ENCODE measurements at regions not wholly inside any gene's neighbourhood (a gene's known extent, or its start where the extent isn't known, plus 50 kb on each side); places are given as distances from the start of the nearest gene placed in this dataset.
"Not testable (repeated sequence)": the region's sequence is repeated elsewhere in the genome, so short reads cannot be mapped to it uniquely, and the experiment has no call there.

- 22 to 27% methylated on average over 7 of the region's 7 CpGs for WGBS, 2 experiments (ENCODE audit: low coverage in 1 of 2, low lambda C conversion rate in 2 of 2, missing lambda C conversion rate in 2 of 2)
- H3K4me2 ChIP-seq (ENCODE audit: unreplicated experiment); H3K79me2 ChIP-seq (ENCODE audit: insufficient read depth); H3K27ac ChIP-seq; H3K9ac ChIP-seq; DNase-seq; H4K20me1 ChIP-seq (ENCODE audit: insufficient read depth); H3K27me3 ChIP-seq (replicated peaks; ENCODE audit: insufficient read depth); in situ Hi-C loops (cut with MboI); H3K4me1 ChIP-seq (ENCODE audit: insufficient read depth); H3K9me3 ChIP-seq (ENCODE audit: low read depth); H3K9me2 ChIP-seq (ENCODE audit: insufficient read depth); H3K36me3 ChIP-seq (ENCODE audit: low read depth); H3F3A ChIP-seq (ENCODE audit: insufficient read depth); H3K4me3 ChIP-seq: not testable (repeated sequence)
- peak overlapping the region; percentile 40; the same call in 1 of the 2 replicates for H2AFZ ChIP-seq
Observed at GRCh38 chr12:8320791-8321370, 93.5 kb upstream of the FAM90A1 start.

- 23 to 32% methylated on average over 3 to 4 of the region's 4 CpGs for WGBS, 2 experiments (ENCODE audit: low coverage in 1 of 2, low lambda C conversion rate in 2 of 2, missing lambda C conversion rate in 2 of 2)
- in situ Hi-C loops (cut with MboI), result not testable (repeated sequence)
Observed at GRCh38 chr12:8325145-8325839, 97.9 kb upstream of the FAM90A1 start.

GRCh38 chr12:8328835-8329234 lies 101.4 kb upstream of the FAM90A1 start:
- H4K20me1 ChIP-seq (ENCODE audit: insufficient read depth); H2AFZ ChIP-seq; H3K27ac ChIP-seq; H3K9me2 ChIP-seq (ENCODE audit: insufficient read depth); H3F3A ChIP-seq (ENCODE audit: insufficient read depth); H3K79me2 ChIP-seq (ENCODE audit: insufficient read depth); H3K27me3 ChIP-seq (replicated peaks; ENCODE audit: insufficient read depth); DNase-seq; H3K9ac ChIP-seq; H3K4me1 ChIP-seq (ENCODE audit: insufficient read depth); H3K4me2 ChIP-seq (ENCODE audit: unreplicated experiment); H3K9me3 ChIP-seq (ENCODE audit: low read depth); H3K36me3 ChIP-seq (ENCODE audit: low read depth); H3K4me3 ChIP-seq; in situ Hi-C loops (cut with MboI): not testable (repeated sequence)
- 40% methylated on average over 3 of the region's 3 CpGs for WGBS, 2 experiments (ENCODE audit: low coverage in 1 of 2, low lambda C conversion rate in 2 of 2, missing lambda C conversion rate in 2 of 2)

More at GRCh38 chr12:8325145-8325839, 97.9 kb upstream of the FAM90A1 start:
- not testable (repeated sequence) for H3K4me1 ChIP-seq (ENCODE audit: insufficient read depth); H3K27ac ChIP-seq; H4K20me1 ChIP-seq (ENCODE audit: insufficient read depth); H3F3A ChIP-seq (ENCODE audit: insufficient read depth); H3K4me3 ChIP-seq; H3K27me3 ChIP-seq (replicated peaks; ENCODE audit: insufficient read depth); H3K79me2 ChIP-seq (ENCODE audit: insufficient read depth); H3K9me3 ChIP-seq (ENCODE audit: low read depth); DNase-seq; H3K4me2 ChIP-seq (ENCODE audit: unreplicated experiment); H3K9me2 ChIP-seq (ENCODE audit: insufficient read depth); H3K36me3 ChIP-seq (ENCODE audit: low read depth); H2AFZ ChIP-seq; H3K9ac ChIP-seq

- H3K36me3 ChIP-seq (ENCODE audit: low read depth); H3K79me2 ChIP-seq (ENCODE audit: insufficient read depth); H4K20me1 ChIP-seq (ENCODE audit: insufficient read depth); H3K4me3 ChIP-seq; H3K4me2 ChIP-seq (ENCODE audit: unreplicated experiment); H3K9me3 ChIP-seq (ENCODE audit: low read depth); H3K9me2 ChIP-seq (ENCODE audit: insufficient read depth); H3F3A ChIP-seq (ENCODE audit: insufficient read depth); in situ Hi-C loops (cut with MboI); H2AFZ ChIP-seq; H3K27me3 ChIP-seq (replicated peaks; ENCODE audit: insufficient read depth); H3K27ac ChIP-seq; H3K9ac ChIP-seq; DNase-seq; H3K4me1 ChIP-seq (ENCODE audit: insufficient read depth): not testable (repeated sequence)
- WGBS, 2 experiments (ENCODE audit: low coverage in 1 of 2, low lambda C conversion rate in 2 of 2, missing lambda C conversion rate in 2 of 2), result 36 to 43% methylated on average over 2 of the region's 2 CpGs
Observed at GRCh38 chr12:8332373-8332772, 105.0 kb upstream of the FAM90A1 start.

GRCh38 chr12:8351073-8351472 lies 104.7 kb upstream of the CLEC6A start:
- H3K4me2 ChIP-seq (ENCODE audit: unreplicated experiment); H3K79me2 ChIP-seq (ENCODE audit: insufficient read depth); H3K36me3 ChIP-seq (ENCODE audit: low read depth); DNase-seq; H2AFZ ChIP-seq; H3K27ac ChIP-seq; in situ Hi-C loops (cut with MboI); H3K9ac ChIP-seq; H3K4me3 ChIP-seq; H3K27me3 ChIP-seq (replicated peaks; ENCODE audit: insufficient read depth); H3K9me2 ChIP-seq (ENCODE audit: insufficient read depth); H4K20me1 ChIP-seq (ENCODE audit: insufficient read depth); H3K9me3 ChIP-seq (ENCODE audit: low read depth); H3K4me1 ChIP-seq (ENCODE audit: insufficient read depth); H3F3A ChIP-seq (ENCODE audit: insufficient read depth): not testable (repeated sequence)
- 43 to 56% methylated on average over 3 of the region's 3 CpGs for WGBS, 2 experiments (ENCODE audit: low coverage in 1 of 2, low lambda C conversion rate in 2 of 2, missing lambda C conversion rate in 2 of 2)

- H4K20me1 ChIP-seq (ENCODE audit: insufficient read depth); H3K27ac ChIP-seq; H3F3A ChIP-seq (ENCODE audit: insufficient read depth); H3K27me3 ChIP-seq (replicated peaks; ENCODE audit: insufficient read depth); H3K4me1 ChIP-seq (ENCODE audit: insufficient read depth); H3K9me3 ChIP-seq (ENCODE audit: low read depth); H3K4me2 ChIP-seq (ENCODE audit: unreplicated experiment); H3K9me2 ChIP-seq (ENCODE audit: insufficient read depth); H3K4me3 ChIP-seq; DNase-seq; H3K79me2 ChIP-seq (ENCODE audit: insufficient read depth); H3K36me3 ChIP-seq (ENCODE audit: low read depth); H2AFZ ChIP-seq; in situ Hi-C loops (cut with MboI); H3K9ac ChIP-seq: not testable (repeated sequence)
- 24 to 36% methylated on average over 1 of the region's 1 CpG for WGBS, 2 experiments (ENCODE audit: low coverage in 1 of 2, low lambda C conversion rate in 2 of 2, missing lambda C conversion rate in 2 of 2)
Observed at GRCh38 chr12:8354741-8355140, 101.0 kb upstream of the CLEC6A start.

GRCh38 chr12:8355531-8355930 lies 100.2 kb upstream of the CLEC6A start:
- H2AFZ ChIP-seq; H3K9ac ChIP-seq; H3K27ac ChIP-seq; H3K4me2 ChIP-seq (ENCODE audit: unreplicated experiment); H3F3A ChIP-seq (ENCODE audit: insufficient read depth); H3K9me2 ChIP-seq (ENCODE audit: insufficient read depth); H4K20me1 ChIP-seq (ENCODE audit: insufficient read depth); H3K4me1 ChIP-seq (ENCODE audit: insufficient read depth); H3K9me3 ChIP-seq (ENCODE audit: low read depth); H3K27me3 ChIP-seq (replicated peaks; ENCODE audit: insufficient read depth); DNase-seq; H3K4me3 ChIP-seq; H3K36me3 ChIP-seq (ENCODE audit: low read depth); H3K79me2 ChIP-seq (ENCODE audit: insufficient read depth); in situ Hi-C loops (cut with MboI): not testable (repeated sequence)
- WGBS, 2 experiments (ENCODE audit: low coverage in 1 of 2, low lambda C conversion rate in 2 of 2, missing lambda C conversion rate in 2 of 2), result 26 to 31% methylated on average over 4 of the region's 4 CpGs

- peak; percentile 50 for DNase-seq
- H3K27ac ChIP-seq; H2AFZ ChIP-seq; in situ Hi-C loops (cut with MboI); H3K27me3 ChIP-seq (replicated peaks; ENCODE audit: insufficient read depth); H3F3A ChIP-seq (ENCODE audit: insufficient read depth); H3K4me1 ChIP-seq (ENCODE audit: insufficient read depth); H3K4me2 ChIP-seq (ENCODE audit: unreplicated experiment); H3K9ac ChIP-seq; H4K20me1 ChIP-seq (ENCODE audit: insufficient read depth); H3K36me3 ChIP-seq (ENCODE audit: low read depth); H3K79me2 ChIP-seq (ENCODE audit: insufficient read depth); H3K9me3 ChIP-seq (ENCODE audit: low read depth); H3K9me2 ChIP-seq (ENCODE audit: insufficient read depth); H3K4me3 ChIP-seq: not testable (repeated sequence)
- WGBS, 2 experiments (ENCODE audit: low coverage in 1 of 2, low lambda C conversion rate in 2 of 2, missing lambda C conversion rate in 2 of 2), result 32 to 35% methylated on average over 5 of the region's 5 CpGs
Observed at GRCh38 chr12:8373744-8374143, 82.0 kb upstream of the CLEC6A start.

Measured in GM23248 (cell line).